ACC112 (cell line): ENCODE measurements at regions not wholly inside any gene's neighbourhood (a gene's known extent, or its start where the extent isn't known, plus 50 kb on each side); places are given as distances from the start of the nearest gene placed in this dataset.

ENCODE experiments used
- H2AFZ ChIP-seq: fragments of 200-600 bp; sonication (generic); one replicate; pipeline ENCODE4 v1.6.0; 2017; ENCODE audit warnings: antibody characterized with exemption, low read length; ENCODE audit not compliant: unreplicated experiment
- H3K27ac ChIP-seq: fragments of 200-600 bp; sonication (generic); 2 replicates; pipeline ENCODE4 v1.5.1; 2014; ENCODE audit warnings: low read depth, mild to moderate bottlenecking, antibody characterized with exemption, low read length, moderate library complexity
- H3K27me3 ChIP-seq: fragments of 200-600 bp; sonication (generic); 2 replicates; pipeline ENCODE4 v1.6.1; 2014; ENCODE audit warnings: mild to moderate bottlenecking, antibody characterized with exemption, low read length, moderate library complexity, mixed read lengths; ENCODE audit not compliant: insufficient read depth
- H3K36me3 ChIP-seq: fragments of 200-600 bp; sonication (generic); 2 replicates; pipeline ENCODE4 v1.6.1; 2016; ENCODE audit warnings: mild to moderate bottlenecking, antibody characterized with exemption, low read length, moderate library complexity, mixed read lengths; ENCODE audit not compliant: insufficient read depth
- H3K4me1 ChIP-seq: fragments of 200-600 bp; sonication (generic); one replicate; pipeline ENCODE4 v1.6.1; 2016; ENCODE audit warnings: low read length, mixed read lengths; ENCODE audit not compliant: insufficient read depth, unreplicated experiment, control insufficient read depth
- H3K4me3 ChIP-seq: fragments of 200-600 bp; sonication (generic); 2 replicates; pipeline ENCODE4 v1.5.1; 2014; ENCODE audit warnings: mild to moderate bottlenecking, low read depth, low read length
- H3K79me2 ChIP-seq: fragments of 200-600 bp; sonication (generic); one replicate; pipeline ENCODE4 v1.6.0; 2016; ENCODE audit warnings: low read length; ENCODE audit not compliant: control insufficient read depth, unreplicated experiment, insufficient read depth

DNA sequence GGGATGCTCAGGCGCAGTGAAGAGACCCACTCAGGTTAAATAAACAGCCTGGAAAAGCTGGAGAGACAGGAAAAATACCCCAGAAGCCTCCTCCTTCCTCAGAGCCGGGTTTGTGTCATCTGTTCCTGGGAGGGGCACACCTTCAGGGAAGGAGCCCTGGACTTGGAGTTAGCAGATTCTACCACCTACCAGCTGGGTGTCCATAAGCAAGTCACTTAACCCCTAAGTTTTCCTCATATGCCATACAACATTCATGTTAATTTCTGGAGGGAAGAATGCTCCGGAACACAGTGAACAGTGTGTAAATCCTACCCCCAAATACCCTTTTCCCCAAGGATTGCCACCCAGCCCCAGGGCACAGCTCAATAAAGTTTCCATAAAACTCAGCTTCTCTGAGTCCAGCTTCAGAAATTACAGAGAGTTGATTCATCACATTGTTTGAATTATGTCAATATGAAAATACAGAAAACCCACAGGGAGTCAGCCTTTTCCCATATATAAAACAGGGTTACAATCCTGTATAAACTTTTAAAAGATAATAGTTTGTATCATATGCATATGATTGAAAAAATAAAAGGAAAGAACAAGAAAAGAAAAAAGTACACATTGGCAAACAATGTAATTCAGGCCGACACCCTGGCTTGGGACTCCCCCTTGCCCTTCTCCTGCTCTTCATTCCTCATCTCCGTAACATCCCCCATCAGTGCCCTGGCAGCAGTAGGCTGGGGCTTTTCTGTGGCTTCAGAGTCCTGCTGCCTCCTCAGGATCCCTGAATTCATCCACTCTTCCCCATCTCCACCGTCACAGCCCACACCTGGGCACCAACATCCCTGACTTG is 291.8 kb upstream of the USP24 start:
- Histone ChIP-seq H3K79me2 (no peaks in the 10 kb centered on the region), H2AFZ (peak overlapping the region; percentile 20), H3K27ac (peak overlapping the region; percentile 51), H3K4me3 (no peak overlapping the region), H3K4me1 (peaks cover 35% of the 10 kb centered on the region), H3K36me3 (no peaks in the 10 kb centered on the region), H3K27me3 (no peaks in the 10 kb centered on the region)

DNA sequence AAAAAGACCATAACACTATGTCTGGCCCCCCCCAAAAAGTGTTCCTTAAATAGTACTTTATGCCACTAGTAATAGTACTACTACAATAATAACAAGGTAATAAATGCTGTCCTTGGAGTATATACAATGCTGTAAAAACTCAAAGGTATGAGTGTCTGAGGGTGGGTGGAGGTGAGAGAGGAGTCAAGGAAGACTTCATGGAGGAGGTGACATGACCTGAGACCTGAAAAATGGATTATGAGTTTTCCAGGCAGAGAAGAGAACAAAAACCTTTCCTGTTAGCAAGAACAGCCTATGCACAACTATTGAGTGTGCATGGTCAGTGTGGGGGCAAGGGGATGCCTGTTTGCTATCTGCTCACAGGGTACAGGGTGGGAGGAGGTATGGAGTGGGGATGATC is 290.2 kb upstream of the USP24 start:
- H3K27ac ChIP-seq: no peak overlapping the region
- H3K4me1 ChIP-seq: peaks cover 35% of the 10 kb centered on the region
- no peak overlapping the region for H3K4me3 ChIP-seq
- no peak overlapping the region for H2AFZ ChIP-seq
- H3K79me2 ChIP-seq: no peaks in the 10 kb centered on the region
- H3K36me3 ChIP-seq: no peaks in the 10 kb centered on the region
- H3K27me3 ChIP-seq: no peaks in the 10 kb centered on the region

DNA sequence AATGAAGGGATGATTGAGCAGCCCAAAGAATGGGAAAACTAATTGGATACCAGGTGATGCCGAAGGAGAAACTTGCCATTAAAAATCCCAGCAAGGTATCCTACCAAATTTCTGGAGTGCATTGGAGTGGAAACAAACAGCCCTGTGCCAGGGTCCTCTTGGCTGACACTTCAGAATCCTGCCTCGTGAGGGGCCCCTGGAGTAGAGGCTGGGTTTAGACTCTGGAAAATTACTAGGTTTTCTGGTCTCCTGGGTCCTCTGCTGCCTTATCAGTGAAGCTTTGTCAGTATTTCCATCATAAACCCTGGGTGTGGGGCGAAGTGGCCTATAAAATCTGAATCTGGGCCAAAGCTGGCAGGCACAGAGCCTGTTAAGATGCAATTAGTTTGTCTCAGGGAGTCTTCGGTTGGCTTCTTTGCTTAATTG is 289.2 kb upstream of the USP24 start:
- peak overlapping the region; percentile 50 for H3K27ac ChIP-seq
- H3K79me2 ChIP-seq: no peaks in the 10 kb centered on the region
- H3K36me3 ChIP-seq: no peaks in the 10 kb centered on the region
- peak overlapping the region; percentile 20; the same call in 1 of the 2 replicates for H3K4me3 ChIP-seq
- peak overlapping the region; percentile 72 for H2AFZ ChIP-seq
- H3K4me1 ChIP-seq: peaks cover 35% of the 10 kb centered on the region
- no peaks in the 10 kb centered on the region for H3K27me3 ChIP-seq

DNA sequence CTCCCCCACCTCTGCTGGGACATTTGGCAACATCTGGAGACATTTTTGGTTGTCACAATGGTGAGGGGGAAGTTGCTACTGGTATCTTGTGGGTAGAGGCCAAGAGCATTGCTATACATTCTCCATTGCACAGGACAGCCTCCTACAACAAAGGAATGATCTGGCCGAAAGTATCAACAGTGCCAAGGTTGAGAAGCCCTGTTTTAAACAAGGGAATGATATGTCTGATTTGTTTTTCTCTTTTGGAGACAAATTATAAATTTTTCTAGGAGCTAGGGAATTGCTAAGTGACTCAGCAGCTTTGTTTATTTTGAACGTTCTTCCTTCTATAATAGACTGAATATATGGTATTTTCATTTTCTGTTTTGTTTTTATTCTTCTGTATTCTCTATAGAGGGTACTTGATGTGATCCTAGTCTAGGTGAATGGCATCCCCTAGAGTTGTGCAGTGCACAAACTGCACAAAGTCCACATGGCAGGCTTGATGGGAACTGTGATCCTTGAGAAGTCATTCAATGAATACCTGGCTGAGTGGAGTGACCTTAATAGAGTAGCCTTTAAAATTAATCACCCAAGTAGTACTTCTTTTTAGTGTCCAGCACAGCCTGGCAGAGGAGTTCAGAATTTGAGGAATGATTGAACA is 288.6 kb upstream of the USP24 start:
- Histone ChIP-seq H3K36me3 (no peaks in the 10 kb centered on the region), H3K79me2 (no peaks in the 10 kb centered on the region), H3K4me3 (peak overlapping the region; percentile 20; the same call in 1 of the 2 replicates), H3K4me1 (peaks cover 35% of the 10 kb centered on the region), H3K27ac (peak overlapping the region; percentile 50), H2AFZ (peak overlapping the region; percentile 72), H3K27me3 (no peaks in the 10 kb centered on the region)

DNA sequence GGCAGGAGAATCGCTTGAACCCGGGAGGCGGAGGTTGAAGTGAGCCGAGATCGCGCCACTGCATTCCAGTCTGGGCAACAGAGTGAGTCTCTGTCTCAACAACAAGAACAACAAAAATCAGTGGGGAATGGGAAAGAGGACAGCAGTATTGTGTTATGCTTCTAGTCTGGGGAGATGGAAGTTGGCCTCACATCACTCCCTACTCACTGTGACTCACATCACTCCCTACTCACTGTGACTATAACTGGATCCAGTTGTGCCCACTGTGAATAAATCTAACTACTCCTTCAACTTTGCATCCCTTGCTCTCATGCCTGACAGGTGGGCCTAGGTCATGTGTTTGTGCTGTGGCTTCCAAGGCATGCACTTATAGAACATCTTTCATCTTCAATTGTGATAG is 285.4 kb upstream of the USP24 start:
- Histone ChIP-seq H3K4me3 (no peak overlapping the region), H2AFZ (no peak overlapping the region), H3K4me1 (peaks cover 16% of the 10 kb centered on the region), H3K27me3 (no peaks in the 10 kb centered on the region), H3K79me2 (no peaks in the 10 kb centered on the region), H3K27ac (no peak overlapping the region), H3K36me3 (no peaks in the 10 kb centered on the region)

DNA sequence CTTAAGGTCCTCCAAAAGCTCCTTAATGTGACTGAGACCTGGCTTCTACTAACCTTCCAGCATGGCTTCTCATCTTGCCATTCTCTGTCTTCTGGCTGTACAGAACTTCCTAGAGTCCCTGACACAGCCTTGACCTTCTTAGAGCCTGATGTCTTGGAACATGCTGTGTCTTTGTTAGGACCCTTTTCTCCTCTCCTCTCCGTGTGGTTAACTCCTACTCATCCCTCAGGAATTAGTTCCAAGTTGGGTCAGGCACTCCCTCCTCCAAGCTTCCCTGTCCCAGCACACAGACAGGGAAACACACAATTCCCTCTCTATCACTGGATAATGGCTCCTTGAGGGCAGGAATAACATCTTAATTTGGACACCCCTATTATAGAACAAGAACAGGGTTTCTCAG is 275.4 kb upstream of the USP24 start:
- Histone ChIP-seq H3K27me3 (no peaks in the 10 kb centered on the region), H2AFZ (peak overlapping the region; percentile 59), H3K4me3 (no peak overlapping the region), H3K4me1 (peaks cover 6% of the 10 kb centered on the region), H3K36me3 (no peaks in the 10 kb centered on the region), H3K79me2 (no peaks in the 10 kb centered on the region), H3K27ac (no peak overlapping the region)

DNA sequence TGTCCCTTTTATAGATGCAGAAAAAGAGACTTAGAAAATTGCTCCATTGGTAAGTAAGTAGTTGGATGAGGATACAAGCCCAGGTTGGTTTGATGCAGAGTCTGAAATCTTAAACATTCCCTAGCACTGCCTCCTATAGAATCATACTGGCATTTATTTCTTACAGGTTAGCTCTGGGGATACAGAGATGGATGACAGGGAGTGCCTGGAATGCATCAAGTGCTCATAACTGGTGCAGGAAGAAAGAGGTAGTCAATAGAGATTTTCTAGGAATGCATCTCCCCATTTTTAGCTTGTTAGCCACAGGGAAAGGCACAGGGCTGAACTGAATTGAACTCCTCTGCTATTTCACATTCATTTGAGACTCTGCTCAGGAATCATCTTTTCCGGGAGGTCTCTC is 269.0 kb upstream of the USP24 start:
- Histone ChIP-seq H3K27me3 (no peaks in the 10 kb centered on the region), H3K27ac (no peak overlapping the region), H3K4me1 (no peaks in the 10 kb centered on the region), H3K4me3 (no peak overlapping the region), H3K79me2 (no peaks in the 10 kb centered on the region), H2AFZ (peak overlapping the region; percentile 3), H3K36me3 (no peaks in the 10 kb centered on the region)

DNA sequence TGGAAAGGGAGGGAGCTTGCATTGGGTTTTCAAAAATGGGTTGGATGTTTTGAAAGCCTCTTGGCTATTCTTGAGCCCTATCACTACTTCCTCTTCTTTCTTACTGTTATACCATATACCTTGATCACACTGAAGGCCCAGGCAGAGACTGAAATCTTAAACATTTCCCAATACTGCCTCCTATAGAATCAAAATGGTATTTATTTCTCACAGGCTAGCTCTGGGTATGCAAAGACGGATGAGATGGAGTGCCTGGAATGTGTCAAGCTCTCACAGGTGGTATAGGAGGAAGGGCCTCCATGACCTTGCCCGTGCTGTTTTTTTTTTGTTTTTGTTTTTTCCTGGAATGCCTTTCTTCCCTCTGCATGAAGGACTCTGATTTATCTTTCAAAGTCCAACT is 268.4 kb upstream of the USP24 start:
- no peaks in the 10 kb centered on the region for H3K36me3 ChIP-seq

DNA sequence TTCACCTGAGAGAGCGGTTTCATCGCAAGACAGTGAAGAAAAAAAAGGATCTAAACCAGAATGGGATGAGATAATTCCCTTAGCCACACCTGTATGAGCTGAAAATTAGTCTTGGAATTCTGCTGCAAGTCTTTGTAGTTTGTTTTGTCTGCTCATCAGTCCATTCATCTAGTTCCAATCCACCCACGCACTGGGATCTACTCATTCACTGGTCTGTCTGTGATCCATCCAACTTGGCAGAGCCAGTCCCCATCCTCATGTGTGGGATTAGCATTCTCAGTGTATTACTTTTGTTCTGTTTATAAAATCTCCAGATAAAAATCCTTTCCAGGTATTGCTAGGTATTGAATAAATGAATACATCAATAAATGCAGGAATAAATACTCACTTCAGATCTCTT is 266.5 kb upstream of the USP24 start:
- Histone ChIP-seq H3K4me1 (no peaks in the 10 kb centered on the region), H3K27ac (no peak overlapping the region)

More for the DNA sequence above, 268.4 kb upstream of the USP24 start:
- H2AFZ ChIP-seq: no peak overlapping the region
- H3K79me2 ChIP-seq: no peaks in the 10 kb centered on the region
- no peak overlapping the region for H3K4me3 ChIP-seq
- H3K4me1 ChIP-seq: no peaks in the 10 kb centered on the region
- no peak overlapping the region for H3K27ac ChIP-seq
- H3K27me3 ChIP-seq: no peaks in the 10 kb centered on the region

DNA sequence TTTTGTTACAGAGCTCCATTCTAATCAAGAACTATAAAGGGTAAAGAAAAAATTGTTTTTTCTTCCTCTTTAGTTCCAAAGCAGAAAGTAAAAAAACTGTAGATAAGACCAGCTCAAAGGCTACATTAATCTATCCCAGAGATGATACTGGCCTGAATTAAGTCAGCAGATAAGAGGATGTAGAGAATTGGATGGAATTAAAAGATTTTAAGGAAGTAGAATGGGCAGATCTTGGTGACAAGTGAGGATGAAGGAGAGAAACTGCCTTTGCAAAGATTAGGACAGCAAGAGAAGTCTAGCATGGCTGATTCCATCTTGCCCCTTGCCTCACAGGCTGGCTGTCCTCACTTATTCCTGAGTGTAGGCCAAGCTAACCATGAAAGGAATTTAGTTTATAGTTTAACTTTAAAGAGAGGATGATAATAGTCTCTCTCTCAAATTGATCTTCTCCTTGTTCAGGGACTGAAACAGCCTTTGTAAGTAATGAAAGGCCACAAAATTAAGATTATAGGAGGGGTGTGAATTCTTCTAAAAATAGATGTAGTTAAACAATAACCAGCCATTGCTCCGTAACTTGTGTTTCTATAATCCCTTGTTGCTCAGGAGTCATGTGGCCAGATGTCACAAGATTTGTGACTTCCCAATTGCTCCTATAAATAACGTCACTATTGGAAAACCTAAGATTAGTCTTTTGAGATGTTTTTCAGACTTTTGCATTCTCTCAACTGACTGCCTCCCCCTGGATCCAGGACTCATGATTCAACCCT is 265.0 kb upstream of the USP24 start:
- Histone ChIP-seq H3K27ac (no peak overlapping the region), H3K4me1 (no peaks in the 10 kb centered on the region), H3K79me2 (no peaks in the 10 kb centered on the region), H3K36me3 (no peaks in the 10 kb centered on the region), H3K27me3 (no peaks in the 10 kb centered on the region), H3K4me3 (no peak overlapping the region), H2AFZ (no peak overlapping the region)

More for the DNA sequence above, 266.5 kb upstream of the USP24 start:
- Histone ChIP-seq H3K36me3 (no peaks in the 10 kb centered on the region), H3K27me3 (no peaks in the 10 kb centered on the region), H2AFZ (no peak overlapping the region), H3K4me3 (no peak overlapping the region), H3K79me2 (no peaks in the 10 kb centered on the region)
